GM19468 (cell line): ENCODE measurements at regions not wholly inside any gene's neighbourhood (a gene's known extent, or its start where the extent isn't known, plus 50 kb on each side); places are given as distances from the start of the nearest gene placed in this dataset.

Experiments used
- ATAC-seq: cut with Tn5 transposase; IDR thresholded peaks from one replicate; pipeline ENCODE4 v1.9.1; 2021; ENCODE audit warnings: mild to moderate bottlenecking, moderate library complexity, moderate number of reproducible peaks; ENCODE audit not compliant: unreplicated experiment; ENCODE audit errors: extremely low read depth

GRCh38 chr5:82360022-82360421 lies 81.9 kb upstream of the RPS23 start:
- ATAC-seq: no peak

GRCh38 chr5:82359272-82359671 lies 81.1 kb upstream of the RPS23 start:
- no peak for ATAC-seq

- ATAC-seq: no peak
Measured at GRCh38 chr5:82358457-82358856, 80.3 kb upstream of the RPS23 start.

GRCh38 chr5:82356808-82357671 lies 78.9 kb upstream of the RPS23 start:
- no peak for ATAC-seq

GRCh38 chr5:82356021-82356420 lies 77.9 kb upstream of the RPS23 start:
- no peak for ATAC-seq

GRCh38 chr5:82355496-82355895 lies 77.3 kb upstream of the RPS23 start:
- ATAC-seq: no peak

- ATAC-seq: no peak
Measured at GRCh38 chr5:82355053-82355452, 76.9 kb upstream of the RPS23 start.

- no peak for ATAC-seq
Measured at GRCh38 chr5:82354543-82354942, 76.4 kb upstream of the RPS23 start.

- ATAC-seq: no peak
Measured at GRCh38 chr5:82353522-82353921, 75.4 kb upstream of the RPS23 start.

GRCh38 chr5:82352146-82352791 lies 74.1 kb upstream of the RPS23 start:
- no peak for ATAC-seq

GRCh38 chr5:82351754-82352145 lies 73.6 kb upstream of the RPS23 start:
- peak; percentile 49 for ATAC-seq

- ATAC-seq: no peak
Measured at GRCh38 chr5:82351297-82351696, 73.1 kb upstream of the RPS23 start.

GRCh38 chr5:82349652-82350051 lies 71.5 kb upstream of the RPS23 start:
- ATAC-seq: no peak

- ATAC-seq: no peak
Measured at GRCh38 chr5:82348784-82349425, 70.8 kb upstream of the RPS23 start.

- no peak for ATAC-seq
Measured at GRCh38 chr5:82347201-82347865, 69.2 kb upstream of the RPS23 start.

GRCh38 chr5:82346399-82347165 lies 68.4 kb upstream of the RPS23 start:
- no peak for ATAC-seq

GRCh38 chr5:82345108-82345507 lies 67.0 kb upstream of the RPS23 start:
- no peak for ATAC-seq

- ATAC-seq: no peak
Measured at GRCh38 chr5:82341325-82341724, 63.2 kb upstream of the RPS23 start.

GRCh38 chr5:82340799-82341198 lies 62.6 kb upstream of the RPS23 start:
- no peak for ATAC-seq

GRCh38 chr5:82339792-82340191 lies 61.6 kb upstream of the RPS23 start:
- no peak for ATAC-seq
